OCI-LY1 (cell line): ENCODE measurements at regions not wholly inside any gene's neighbourhood (a gene's known extent, or its start where the extent isn't known, plus 50 kb on each side); places are given as distances from the start of the nearest gene placed in this dataset.

Experiments used
- EZH2 ChIP-seq: fragments of 200-600 bp; sonication (generic), shearing (Covaris generic); IDR thresholded peaks from 2 replicates; pipeline ENCODE4 v1.8.0; 2017; ENCODE audit warnings: borderline replicate concordance, mixed run types, mild to moderate bottlenecking, antibody characterized with exemption, low read length, moderate library complexity, mixed read lengths
- TF ChIP-seq, protein P1 (sequence below): fragments of 200-600 bp; sonication (generic), shearing (Covaris generic); IDR thresholded peaks from 2 replicates; pipeline ENCODE4 v1.5.1; 2017; ENCODE audit warnings: mild to moderate bottlenecking, antibody characterized with exemption, low read length, moderate library complexity, mixed read lengths

DNA sequence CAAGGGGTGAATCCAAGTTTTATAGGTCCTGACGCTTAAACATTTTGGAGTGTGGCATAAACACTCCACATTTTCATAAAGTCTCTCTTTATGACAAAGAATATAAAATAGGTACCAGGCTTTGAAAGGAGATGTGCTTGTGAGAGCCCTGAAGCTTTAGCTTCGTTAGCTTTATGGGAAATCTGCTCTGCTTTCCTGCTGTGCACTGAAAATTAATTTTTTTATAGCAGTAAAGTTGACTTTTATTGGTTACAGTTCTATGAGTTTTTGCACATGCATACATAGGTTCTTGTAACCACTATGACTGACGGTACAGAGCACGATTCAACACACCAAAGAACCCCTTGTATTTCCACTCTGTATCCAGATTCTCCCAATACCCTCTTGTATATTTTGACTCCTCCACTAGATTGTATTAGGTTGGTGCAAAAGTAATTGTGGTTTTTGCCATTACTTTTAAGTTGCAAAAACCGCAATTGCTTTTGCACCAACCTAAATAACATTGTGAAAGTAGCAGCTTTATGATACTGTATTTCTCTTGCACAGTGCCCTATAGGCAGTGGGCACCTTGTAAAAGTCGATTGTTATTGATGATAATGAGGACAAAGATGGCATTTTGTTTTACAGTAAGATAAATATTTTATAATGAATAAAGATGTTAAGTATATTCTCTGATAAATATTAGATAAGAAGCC lies 145.2 kb upstream of the AKIRIN2 start:
- TF ChIP-seq, protein P1, sequence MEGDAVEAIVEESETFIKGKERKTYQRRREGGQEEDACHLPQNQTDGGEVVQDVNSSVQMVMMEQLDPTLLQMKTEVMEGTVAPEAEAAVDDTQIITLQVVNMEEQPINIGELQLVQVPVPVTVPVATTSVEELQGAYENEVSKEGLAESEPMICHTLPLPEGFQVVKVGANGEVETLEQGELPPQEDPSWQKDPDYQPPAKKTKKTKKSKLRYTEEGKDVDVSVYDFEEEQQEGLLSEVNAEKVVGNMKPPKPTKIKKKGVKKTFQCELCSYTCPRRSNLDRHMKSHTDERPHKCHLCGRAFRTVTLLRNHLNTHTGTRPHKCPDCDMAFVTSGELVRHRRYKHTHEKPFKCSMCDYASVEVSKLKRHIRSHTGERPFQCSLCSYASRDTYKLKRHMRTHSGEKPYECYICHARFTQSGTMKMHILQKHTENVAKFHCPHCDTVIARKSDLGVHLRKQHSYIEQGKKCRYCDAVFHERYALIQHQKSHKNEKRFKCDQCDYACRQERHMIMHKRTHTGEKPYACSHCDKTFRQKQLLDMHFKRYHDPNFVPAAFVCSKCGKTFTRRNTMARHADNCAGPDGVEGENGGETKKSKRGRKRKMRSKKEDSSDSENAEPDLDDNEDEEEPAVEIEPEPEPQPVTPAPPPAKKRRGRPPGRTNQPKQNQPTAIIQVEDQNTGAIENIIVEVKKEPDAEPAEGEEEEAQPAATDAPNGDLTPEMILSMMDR = no peak
- TF ChIP-seq EZH2 = no peak
